ENCODE measurements at regions not wholly inside any gene's neighbourhood (a gene's known extent, or its start where the extent isn't known, plus 50 kb on each side); places are given as distances from the start of the nearest gene placed in this dataset.
"Not testable (repeated sequence)": the region's sequence is repeated elsewhere in the genome, so short reads cannot be mapped to it uniquely, and the experiment has no call there.

DNA sequence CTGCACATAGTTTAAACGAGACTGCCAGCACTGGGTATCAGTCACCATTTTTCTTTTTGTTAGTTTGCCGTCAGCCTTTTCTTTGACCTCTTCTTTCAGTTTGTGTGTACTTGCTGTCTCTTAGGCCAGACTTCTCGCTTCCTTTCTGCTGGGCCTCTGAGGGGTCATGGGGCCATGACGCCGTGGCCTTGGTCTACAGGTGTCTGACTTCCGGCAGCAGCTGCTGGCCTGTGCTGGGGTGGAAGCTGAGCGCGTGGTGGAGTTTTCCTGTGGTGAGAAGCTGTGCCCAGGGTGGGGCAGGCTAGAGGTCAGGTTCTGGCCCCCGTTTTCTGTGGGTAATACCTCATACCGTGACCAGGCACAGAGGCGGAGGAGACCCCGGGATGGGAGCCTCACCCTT is 101.6 kb upstream of the PZP start:
- DNase-seq (ENCODE audit: low read depth) = not testable (repeated sequence)

DNA sequence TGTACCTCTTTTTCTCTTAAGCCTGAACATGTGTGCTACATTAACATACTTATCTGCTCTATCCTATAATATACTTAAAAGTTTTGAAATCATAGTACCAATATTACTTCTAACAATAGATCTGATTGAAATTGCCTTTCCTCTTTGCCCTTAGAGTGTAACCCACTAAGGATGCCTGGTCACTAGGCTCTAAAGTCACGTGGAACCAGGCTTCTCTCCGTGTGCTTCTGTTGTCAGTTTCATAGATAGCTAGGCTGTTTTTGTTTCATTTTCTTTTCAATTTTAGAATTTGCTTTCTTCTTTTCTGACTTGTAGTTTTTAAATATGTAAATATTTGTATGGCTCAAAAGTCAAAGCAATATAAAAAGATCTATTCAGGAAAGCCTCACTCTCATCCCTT is 100.5 kb upstream of the PZP start:
- not testable (repeated sequence) for DNase-seq (ENCODE audit: low read depth)

DNA sequence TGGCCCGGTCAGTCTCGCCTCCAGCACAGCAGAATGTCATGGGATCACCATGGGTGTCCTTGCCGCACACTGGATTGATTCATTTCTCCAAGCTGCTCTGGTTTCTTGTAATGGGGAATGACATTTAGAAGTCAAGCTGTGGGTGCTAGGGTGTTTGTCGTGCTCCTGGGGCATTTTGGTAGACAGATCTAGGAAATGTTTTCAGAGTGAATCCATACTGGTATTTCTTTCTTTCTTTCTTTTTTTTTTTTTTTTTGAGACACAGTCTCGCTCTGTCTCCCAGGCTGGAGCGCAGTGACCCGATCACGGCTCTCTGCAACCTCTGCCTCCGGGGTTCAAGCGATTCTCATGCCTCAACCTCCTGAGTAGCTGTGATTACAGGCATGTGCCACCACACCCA is 100.0 kb upstream of the PZP start:
- not testable (repeated sequence) for DNase-seq (ENCODE audit: low read depth)

DNA sequence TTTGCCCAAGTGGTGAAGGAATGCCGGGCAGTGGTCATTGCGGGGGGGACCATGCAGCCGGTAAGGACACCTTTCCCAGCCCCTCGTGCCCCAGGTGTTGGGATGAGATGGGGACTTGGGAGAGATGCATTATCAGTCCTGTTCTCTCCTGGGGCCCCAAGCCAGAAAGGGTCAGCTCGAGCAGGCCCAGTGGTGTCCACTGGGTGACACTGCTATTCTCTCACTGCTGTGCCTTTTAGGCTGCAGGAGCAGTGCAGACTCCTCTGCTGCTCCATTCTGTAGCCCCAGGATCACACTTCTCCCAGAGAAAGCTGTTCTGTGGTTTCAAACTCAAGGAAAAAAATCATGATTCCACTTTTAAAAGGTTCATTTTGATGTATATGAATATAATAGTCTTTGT is 99.1 kb upstream of the PZP start:
- not testable (repeated sequence) for DNase-seq (ENCODE audit: low read depth)

DNA sequence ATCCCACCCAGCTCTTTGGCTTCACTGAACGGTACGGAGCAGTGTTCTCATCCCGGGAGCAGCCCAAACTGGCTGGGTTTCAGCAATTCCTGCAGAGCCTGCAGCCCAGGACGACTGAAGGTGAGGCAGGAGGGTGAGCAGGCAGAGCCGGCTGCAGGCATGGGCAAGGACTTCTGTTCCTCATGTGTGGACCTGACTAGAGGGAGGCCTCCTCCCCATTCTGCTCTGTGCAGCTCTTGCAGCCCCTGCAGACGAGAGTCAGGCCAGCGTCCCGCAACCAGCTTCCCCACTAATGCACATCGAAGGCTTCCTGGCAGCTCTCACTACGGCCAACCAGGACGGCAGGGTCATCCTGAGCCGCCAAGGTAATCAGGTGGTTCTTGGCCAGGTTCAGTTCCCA is 97.8 kb upstream of the PZP start:
- not testable (repeated sequence) for DNase-seq (ENCODE audit: low read depth)

DNA sequence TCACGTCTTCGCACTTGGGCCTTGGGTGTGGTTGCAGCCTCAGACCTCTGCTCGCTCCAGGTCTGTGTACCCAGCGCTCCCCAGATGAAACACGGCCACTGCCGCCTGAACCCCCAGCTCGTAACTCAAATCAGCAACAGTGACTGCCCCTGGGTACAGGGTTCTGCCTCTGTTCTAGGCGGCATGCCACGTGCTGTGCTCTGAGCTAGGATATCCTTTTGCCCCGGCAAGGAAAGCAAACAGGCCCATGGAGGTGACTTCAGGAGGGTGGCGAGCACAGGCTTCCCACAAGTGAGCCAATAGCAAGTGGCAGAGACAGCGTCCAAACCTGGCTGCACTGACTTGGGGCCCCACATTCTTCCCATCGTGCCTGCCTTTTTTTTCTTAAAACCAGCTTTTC is 96.3 kb upstream of the PZP start:
- DNase-seq (ENCODE audit: low read depth) = not testable (repeated sequence)

DNA sequence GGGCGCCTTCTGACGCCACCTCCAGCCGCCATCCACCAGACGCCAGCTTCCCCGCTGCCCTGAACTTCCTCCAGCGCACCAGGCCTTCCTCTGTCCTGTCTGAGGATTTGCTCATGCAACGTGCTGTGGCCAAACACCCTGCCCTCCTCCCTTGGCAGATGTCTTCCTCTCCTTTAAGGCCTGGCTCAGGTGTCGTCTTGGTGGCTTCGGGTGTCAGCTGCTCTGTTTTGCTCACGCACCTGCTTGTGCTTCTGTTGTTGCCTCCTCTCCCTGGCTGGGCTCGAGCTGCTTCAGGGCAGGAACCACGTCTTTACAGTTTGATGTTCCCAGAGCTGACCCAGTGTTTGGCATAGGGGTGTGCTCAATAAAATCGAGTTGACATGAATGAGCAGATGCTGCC is 87.7 kb upstream of the PZP start:
- DNase-seq (ENCODE audit: low read depth) = not testable (repeated sequence)

DNA sequence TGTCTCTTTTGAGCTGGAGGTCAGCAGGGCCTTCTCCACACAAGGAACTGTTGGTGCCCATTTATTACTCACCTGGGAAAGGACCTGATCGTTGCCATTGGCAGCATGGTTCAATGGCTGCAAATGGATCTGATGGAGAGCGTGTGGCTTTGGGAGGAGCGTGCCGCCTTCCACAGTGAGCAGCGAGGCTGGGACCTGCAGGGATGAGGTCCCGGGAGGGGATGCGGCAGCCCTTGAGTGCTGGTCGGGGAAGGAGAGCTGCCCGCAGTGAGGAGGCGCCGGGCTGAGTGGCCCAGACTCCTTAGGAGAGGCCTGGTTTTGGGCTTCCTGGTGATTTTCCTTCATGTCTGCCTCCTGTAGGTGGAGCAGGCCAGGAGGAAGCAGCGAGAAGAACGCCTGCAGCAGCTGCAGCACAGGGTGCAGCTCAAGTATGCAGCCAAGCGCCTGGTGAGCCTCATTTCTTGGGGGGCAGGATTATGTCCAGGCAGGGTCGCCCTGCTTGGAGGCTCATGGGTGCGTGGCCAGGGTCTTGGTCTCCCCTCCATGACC is 86.0 kb upstream of the PZP start:
- not testable (repeated sequence) for DNase-seq (ENCODE audit: low read depth)

DNA sequence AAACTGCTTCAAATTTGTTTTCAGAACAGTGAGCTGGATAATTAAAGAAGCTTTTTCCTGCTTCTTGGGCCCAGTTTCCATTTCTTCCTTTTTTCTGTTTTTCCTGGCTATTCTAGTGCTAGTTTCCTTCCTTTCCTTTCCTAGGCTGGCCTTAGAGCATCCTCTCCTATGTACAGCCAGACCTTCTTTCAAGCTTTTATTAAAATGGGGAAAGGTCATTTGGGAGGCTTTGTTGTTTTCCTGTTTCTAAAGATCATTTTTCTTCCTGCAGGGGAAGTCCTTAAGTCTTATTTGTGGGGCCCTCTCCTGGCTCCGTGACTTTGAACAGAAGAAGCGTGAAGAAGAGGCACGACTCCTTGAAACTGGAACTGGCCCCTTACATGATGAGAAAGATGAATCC is 85.2 kb upstream of the PZP start:
- DNase-seq (ENCODE audit: low read depth) = not testable (repeated sequence)

DNA sequence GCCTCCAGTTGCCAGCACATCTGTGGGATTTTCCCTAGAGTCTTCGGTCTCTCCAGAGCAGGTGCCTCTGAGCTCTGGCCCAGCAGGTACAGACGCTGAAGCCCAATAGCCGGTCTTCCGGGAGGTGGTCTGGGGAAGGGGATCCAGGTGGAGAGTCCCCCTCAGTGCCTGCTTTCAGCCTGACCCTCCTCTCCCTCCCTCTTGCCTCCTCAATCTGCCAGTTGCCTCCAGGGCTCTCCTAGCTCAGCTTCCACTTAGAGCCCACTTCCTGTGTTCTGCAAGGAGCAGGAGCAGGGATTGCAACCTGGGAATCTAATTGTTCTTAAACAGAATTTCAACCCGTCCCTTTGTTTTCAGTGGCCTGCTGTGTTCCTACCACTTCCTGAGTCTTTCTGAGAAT is 81.8 kb upstream of the PZP start:
- not testable (repeated sequence) for DNase-seq (ENCODE audit: low read depth)

DNA sequence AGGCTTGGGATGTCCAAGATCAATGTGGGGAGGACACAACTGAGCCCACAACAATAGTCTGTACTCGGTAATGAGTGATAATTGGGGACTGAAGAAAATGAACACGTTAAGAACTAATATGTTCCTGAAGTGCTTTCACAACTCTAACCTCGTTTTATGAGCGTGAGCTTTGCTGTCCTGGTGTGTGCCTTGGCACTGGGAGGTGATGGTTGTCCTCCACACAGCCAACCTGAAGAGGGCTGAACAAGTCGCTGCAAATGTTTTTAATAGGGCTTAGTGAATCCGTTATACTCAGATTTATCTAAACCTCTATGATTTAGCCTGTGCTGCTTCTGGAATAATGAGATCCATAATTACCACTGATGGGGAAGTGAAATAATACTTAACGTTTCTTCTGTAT is 76.5 kb upstream of the PZP start:
- DNase-seq (ENCODE audit: low read depth) = not testable (repeated sequence)

DNA sequence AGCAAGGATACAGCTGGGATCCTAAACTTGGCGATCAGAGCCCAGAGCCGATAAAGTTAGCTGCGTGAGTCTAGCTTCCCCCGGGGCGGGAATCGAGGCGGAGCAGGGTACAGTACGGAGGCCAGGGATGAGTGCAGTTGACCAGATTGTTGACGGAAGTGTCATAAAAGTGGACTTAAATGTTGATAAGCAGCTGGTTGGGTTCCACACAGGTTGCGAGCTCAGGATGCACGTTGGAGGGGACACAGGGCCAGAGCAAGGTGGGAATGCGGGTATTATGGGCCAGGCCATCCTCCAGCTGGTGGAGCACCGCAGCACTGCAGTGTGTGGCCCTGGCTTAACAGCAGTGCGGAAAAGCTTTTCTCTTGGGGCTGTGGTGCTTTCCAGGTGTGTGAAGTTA is 76.0 kb upstream of the PZP start:
- not testable (repeated sequence) for DNase-seq (ENCODE audit: low read depth)

DNA sequence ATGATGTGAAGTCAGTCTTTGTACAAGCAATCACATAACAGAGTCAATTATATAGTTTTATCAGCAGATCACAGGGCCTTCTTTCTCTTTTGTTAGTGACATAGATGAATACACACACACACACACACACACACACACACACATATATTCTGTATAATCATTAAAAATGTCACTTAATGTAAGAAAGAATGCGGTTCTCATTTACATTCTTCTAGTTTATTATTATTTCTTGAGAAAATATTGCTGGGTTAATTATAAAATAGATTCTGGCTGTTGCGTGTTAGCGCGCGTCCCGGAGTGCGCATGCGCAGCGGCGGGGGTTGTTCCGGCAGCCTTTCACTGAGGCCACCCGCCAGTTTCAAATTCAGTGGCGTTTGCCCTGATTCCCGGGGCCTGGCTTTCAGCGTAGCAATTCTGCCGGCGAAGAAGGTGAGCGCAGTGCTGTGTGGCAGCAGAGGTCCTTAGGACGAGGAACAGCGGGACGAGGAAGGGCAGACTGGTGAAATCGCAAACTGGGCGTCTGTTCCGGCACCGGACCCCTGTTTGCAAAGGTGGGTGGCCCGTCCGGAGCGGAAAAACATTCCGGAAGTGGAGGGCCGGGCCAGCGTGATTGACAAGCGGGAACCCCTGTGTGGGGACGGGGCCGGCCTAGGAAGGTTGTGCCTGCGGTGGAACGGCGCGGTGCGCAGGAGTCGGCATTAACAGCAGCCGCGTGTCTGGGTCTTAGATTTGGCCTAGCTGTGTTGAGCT is 75.3 kb upstream of the PZP start:
- DNase-seq (ENCODE audit: low read depth) = peak; percentile 36

DNA sequence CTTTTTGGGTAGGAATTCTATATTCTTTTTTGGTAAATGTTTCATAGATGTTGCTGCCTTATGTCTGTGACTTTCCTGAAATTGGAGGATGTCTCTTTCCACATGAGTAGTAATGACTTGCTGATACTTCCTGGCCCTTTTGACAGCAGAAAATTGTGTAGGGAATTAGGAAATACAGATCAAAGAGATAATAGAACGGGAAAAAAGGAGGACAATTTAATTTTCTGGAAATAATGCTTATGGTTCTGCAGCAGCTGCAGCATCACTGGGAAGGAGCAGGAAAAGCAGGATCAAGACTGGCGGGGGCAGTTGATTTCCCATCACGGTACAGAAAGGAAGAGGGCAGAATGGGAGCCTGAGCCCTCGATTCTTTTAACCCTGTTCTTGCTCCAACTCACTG is 68.8 kb upstream of the PZP start:
- no peak for DNase-seq (ENCODE audit: low read depth)

DNA sequence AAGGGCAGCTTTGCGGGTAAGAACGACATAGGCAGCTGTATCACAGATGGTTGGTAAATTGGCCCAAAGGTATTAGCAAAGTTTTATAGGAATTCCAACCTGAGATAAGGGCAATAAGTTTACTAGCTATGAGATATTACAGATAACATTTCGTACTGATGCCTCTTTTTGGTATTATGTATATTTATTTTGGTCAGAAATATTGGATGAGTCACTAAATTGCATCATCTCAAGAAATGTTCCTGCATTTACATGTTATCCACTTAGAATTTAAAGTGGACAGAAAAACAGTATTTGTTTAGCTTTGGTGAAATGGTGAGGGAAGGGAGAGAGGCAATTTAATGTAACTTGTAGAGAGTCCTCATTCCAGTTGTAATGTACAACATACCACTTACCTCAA is 65.1 kb upstream of the PZP start:
- no peak for DNase-seq (ENCODE audit: low read depth)

DNA sequence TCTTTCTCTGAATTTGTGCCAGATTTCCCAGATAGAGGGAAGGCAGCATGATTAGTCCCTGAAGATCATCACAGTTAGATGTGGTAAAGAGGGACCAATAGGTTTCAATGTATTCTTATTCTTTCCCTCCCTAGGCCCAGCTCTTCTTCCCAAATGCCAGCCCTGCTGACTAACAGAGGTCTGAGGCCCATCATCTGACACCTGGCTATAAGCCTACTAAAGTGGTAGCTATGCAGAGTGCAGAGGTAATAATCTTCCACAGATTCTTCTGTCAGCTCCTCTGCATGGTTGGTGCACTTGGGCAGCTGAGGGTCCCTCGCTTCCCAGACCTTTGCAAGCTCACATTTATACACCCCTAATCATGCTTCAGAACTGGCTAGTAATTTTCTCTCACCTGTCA is 63.7 kb upstream of the PZP start:
- DNase-seq (ENCODE audit: low read depth) = no peak

DNA sequence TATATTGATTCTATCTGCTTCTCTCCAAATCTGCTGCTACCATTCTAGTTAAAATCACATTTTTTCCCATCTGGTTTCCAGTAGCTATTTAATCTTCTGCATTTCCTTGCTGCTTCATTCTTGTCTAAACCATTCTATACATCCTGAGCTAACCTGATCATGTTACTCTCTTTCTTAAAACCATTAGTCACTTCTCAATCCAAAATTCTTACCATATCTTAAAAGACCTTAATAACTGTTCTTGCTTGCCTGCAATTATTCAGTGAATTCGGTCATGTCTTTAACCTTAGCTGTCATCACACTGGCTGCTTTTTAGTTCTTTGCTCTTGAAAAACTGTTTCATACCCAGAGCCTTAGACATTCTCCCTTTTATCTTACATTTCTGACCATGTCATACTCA is 56.4 kb upstream of the PZP start:
- no peak for DNase-seq (ENCODE audit: low read depth)

DNA sequence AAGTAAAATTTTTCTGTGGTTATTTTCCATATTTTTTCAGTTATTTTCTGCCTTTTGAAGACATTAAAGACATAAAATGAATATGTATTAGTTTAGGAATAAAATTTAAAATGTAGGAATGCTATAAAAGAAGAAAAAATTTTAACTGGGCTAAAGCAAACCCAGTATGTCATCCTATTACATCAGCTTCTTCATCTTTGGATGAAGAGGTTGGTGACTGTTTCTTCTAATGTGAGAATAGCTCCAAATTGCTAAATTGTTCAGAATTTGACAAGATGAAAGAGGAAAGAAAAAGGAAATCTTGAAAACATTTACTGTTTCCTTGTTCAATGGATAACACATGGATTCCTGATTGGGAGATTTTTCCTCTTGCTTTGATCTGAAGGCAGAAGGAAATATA is 52.7 kb upstream of the PZP start:
- no peak for DNase-seq (ENCODE audit: low read depth)

DNA sequence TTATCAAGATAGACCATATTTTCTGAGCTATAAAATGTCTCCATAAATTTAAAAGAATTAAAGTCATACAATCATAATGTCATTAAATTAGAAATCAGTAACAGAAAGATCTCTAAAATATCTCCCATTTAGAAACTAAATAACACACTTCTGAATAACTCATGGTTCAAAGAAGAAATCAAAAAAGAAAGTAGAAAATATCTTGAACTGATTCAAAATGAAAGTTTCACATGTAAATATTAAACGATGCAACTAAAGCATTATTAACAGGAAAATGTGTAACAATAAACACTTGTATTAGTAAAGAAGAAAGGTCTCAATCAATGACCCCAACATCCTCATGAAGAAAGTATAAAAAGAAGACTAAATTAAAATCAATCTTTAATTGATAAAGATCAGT is 50.5 kb upstream of the PZP start:
- DNase-seq (ENCODE audit: low read depth) = no peak

All from renal cortical epithelial cell (primary cell).